HG03039 (cell line): ENCODE measurements at regions not wholly inside any gene's neighbourhood (a gene's known extent, or its start where the extent isn't known, plus 50 kb on each side); places are given as distances from the start of the nearest gene placed in this dataset.
"Not testable (repeated sequence)": the region's sequence is repeated elsewhere in the genome, so short reads cannot be mapped to it uniquely, and the experiment has no call there.

ENCODE experiments used
- ATAC-seq: cut with Tn5 transposase; IDR thresholded peaks from one replicate; pipeline ENCODE4 v1.9.1; 2021; ENCODE audit warnings: mild to moderate bottlenecking, moderate library complexity; ENCODE audit not compliant: unreplicated experiment

DNA sequence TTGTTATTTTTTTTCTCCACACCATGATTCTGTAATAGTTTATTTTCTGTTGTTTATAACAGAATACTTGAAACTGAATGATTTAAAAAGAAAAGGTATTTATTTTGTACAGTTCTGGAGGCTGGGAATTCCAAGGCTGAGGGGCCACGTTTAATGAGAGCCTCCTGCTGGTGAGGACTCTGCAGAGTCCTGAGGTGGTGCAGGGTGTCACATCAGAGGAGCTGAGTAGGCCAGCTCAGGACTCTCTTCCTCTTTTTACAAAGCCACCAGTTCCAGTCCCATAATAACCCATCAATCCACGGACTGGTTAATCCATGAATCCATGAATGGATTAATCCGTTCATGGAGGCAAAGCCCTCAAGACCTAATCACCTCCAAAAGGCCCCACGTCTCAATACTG, 71.6 kb downstream of the TFAP2A start:
- ATAC-seq, result no peak

DNA sequence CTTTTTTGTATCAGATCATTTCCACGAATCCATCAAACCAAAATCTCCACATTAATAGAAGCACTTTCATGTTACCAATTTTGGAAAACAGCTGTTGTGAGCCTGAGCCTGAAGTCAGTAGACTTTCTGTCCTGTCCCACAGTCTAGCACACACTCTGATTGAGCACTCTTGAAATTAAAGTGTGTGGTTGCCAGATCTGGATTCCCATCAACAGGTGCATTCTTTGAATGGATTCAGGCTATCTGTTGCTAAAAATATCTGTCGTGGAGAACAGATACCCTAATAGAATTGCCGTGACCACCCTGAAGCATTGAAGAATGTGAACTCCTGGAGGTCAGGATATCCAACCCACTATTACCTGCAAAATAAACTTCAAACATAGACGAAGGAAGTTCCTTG, 73.3 kb downstream of the TFAP2A start:
- no peak for ATAC-seq

DNA sequence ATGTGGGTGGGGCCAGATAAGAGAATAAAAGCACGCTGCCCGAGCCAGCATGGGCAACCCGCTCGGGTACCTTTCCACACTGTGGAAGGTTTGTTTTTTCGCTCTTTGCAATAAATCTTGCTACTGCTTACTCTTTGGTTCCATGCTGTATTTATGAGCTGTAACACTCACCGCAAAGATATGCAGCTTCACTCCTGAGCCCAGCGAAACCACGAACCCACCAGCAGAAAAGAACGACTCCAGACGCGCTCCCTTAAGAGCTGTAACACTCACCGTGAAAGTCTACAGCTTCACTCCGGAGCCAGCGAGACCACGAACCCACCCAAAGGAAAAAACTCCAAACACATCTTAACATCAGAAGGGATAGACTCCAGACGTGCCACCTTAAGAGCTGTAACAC, 76.7 kb downstream of the TFAP2A start:
- no peak for ATAC-seq

DNA sequence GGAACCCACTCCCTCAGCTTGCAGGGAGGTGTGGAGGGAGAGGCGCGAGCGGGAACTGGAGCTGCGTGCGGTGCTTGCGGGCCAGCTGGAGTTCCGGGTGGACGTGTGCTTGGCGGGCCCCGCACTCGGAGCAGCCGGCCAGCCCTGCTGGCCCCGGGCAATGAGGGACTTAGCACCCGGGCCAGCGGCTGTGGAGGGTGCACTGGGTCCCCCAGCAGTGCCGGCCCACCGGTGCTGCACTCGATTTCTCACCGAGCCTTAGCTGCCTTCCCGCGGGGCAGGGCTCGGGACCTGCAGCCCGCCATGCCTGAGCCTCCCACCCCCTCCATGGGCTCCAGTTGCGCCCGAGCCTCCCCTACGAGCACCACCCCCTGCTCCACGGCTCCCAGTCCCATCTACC, 77.5 kb downstream of the TFAP2A start:
- ATAC-seq, result not testable (repeated sequence)

DNA sequence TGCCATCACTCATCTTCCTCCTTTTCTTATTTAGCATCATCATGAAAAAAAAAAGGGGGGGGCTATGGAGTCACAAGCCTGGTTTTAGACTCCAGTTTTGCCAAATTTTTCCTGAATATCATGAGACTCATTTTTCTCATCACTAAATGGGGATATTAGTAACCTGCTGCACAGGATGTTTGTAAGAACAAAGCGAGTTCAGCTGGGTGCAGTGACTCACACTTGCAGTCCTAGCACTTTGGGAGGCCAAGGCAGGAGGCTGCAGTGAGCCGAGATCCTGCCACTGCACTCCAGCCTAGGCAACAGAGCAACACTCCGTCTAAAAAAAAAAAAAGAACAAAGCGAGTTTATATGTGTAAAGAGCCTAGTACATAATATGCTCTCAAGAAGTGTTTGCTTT, 82.8 kb downstream of the TFAP2A start:
- no peak for ATAC-seq

DNA sequence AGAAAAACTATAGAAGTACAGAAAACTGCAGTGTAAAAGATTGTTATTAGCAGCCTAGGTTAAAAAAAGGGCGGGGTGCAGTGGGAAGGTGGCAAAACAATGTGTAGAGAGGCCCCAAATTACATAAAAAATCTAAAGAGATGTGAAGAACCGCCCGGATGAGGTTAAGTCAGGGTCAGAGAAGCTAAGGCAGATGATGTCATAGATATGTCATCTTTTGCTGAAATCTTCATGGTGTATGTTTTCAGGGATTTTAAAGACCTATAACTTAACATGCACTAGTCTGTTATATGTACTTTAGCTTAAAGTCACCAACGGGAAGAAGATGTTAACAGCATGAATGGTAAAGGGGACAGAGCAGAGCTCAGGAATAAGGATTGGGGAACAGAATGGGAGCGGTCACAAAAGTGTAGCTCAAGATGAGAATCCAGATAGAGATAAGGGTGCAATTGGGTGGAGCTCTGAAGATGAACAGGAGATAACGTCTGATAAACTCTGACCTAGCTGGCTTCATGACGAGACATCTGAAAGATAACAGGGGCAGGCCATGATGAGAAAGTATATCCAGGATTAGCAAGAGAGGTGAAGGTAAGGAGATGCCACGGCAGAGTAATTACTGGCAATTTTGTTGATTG, 83.4 kb downstream of the TFAP2A start:
- ATAC-seq, result no peak

DNA sequence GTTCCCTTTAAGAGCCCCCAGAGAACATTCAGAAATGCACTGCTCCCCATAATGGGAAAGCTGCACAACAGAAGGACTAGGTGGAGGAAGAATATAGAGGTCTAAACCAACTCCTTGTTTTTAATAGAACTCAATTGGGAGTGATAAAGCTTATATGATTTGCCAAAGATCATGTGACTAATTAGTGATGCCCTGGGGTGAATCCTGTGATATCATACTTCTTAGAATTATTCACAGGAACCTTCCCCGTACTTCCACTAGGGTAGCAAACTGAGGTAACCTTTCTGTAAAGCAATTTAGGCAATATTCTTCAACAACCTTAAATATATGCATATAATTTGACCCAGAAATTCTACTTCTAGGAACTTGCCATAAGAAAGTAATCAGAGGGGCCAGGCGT, 84.4 kb downstream of the TFAP2A start:
- ATAC-seq, result no peak

DNA sequence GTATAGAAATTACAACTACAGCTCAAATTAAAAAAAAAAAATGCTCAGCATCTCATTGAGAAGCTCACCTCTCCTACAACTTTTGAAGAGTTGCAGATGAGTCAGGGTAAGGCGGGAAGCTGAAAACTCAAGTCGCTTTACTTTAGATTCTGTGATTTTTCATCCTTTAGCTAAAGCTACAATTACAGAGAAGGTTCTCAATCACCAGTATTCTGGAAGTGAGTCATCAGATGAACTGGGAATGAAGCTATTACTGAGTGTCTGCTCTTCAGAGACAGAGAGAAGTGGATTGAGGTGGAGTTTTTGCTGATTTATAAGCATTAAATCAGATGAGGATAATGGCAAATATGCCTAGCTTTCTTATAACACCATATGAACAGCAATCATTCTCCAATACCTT, 91.9 kb downstream of the TFAP2A start:
- no peak for ATAC-seq

DNA sequence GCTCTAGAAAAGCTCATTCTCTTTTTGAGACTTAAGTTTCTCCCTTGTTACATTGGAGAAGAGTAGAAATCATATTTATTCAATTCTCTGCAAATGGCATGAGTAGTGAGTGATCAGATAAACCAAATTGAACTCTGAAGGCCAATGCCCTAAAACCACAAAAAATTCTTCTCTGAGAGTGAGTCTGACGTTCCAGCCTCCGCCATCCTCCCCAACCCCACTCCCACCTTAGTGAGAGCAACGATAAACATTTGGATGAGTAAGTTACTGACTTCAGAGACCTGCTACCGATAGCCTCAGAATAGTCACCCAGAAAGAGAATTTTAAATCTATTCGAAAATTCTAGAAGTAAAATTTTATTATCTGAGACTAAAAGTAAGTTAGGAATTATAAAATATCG, 94.6 kb downstream of the TFAP2A start:
- ATAC-seq, result no peak

DNA sequence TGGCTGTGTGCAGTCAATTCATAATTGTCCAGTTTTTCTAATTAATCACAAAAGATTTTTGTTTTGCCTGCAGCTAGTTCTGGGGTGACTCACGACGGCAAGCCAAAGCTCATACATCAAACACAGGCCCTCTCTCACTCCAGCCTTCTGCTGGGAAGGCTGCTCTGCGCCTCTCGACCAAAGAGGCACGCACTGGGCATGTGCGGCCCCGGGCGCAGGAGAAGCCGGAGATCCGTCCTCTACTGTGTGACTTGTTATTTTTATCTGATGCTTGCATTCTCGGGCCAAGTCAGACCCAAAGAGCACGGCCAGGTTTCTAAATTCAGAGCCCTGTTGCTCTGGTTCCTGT, 98.5 kb downstream of the TFAP2A start:
- ATAC-seq, result no peak

DNA sequence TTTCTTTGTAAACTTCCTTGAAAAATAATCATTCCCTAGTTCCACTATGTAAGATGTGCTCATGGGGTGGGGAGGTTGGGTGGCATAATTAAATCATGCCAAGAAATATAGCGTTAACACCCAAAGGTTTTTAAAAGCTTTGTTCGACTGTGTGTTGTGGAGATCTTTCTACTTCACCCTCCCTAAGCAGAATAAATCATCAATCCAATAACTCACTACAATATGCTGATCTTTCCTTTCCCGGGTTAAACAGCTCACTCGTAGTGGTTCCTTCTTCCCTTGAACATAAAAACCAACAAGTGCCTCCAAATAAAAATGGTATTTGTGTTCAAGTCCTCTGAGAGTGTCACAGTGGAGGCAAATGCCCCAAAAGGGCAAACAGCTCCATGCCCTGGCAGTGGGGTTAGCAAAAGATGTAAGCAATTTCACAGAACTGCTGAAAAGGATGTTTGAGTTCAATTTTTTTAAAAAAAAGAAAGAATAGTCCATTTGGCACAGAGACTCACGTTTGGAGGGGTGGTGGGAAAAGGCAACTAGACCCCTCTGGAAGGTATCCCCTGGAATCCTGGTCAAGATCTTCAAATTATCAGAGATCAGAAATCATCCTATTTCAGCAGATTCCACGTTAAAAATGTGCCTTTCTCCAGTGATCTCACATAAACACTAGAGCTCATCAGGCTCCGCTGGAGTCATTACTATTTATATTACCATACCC, 99.1 kb downstream of the TFAP2A start:
- ATAC-seq, result no peak

DNA sequence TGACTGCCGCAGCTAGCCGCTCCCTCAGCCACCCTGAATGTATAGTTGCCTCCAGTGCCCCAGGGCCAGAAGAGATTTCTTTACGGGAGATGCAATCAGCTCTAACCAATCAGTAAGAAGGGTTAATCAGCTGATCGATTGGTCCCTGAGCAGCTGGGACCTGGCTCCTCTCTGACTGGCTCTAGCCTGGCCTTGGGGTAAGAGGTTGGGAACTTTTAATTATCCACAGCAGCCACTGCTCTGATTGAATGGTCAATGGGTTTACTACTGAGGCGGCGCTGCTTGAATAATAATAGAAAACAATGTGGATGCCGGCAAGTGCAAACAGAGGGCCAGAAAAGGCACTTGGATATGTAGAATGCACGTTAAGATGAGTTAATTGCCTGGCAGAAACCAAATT, 99.8 kb downstream of the TFAP2A start:
- ATAC-seq, result no peak

DNA sequence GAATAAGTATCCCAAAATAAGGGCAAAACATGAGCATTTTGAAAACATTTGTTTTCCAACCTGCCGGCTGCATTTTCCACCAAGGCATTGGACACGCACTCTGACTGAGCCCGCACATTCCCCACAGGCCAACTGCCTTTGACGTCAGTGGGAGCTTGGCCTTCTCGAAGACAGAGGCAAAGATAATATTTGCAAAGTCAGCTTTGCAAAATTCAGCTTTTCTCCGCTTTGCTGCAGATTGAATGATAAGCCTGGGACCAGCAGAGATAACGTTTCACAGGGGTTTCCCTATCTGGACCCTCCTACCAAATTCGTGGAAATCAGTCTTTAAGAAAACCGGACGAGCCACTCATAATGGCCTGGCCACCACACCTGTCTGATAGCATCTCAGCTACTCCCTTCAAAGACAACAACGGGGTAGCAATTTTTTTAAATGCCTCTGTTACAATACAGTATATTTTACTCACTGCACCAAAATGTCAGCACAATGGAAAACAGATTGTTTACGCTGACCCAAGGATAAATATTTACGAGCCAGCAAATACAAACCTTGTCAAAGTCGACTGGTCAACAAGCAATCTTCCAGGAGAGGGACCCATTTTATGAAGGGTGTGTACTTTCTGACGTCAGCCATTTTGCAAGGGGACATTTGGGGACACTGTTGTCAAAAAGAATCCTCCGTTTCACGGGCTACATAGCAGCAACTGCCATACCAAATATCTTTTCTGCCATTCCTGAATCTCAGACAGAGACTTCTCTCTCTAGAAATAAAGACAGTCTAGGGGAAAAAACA, 100.5 kb downstream of the TFAP2A start:
- no peak for ATAC-seq

DNA sequence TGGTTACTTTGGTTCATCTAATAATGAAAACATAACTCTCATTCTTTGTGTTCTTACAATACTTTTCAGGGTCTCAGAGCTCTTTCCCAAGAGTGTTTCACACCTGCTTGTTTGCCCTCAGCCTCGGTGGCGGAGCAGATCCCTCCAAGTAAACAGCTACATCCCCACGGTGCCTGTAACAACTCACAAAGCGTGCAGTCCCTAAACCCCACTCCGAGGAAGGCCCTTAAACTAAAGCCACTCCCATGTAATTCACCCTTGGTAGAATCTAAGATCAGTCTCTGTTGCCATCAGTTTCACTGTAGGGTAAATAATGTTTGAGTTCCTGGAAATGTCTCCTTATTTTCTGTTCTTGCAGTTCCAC, 101.1 kb downstream of the TFAP2A start:
- no peak for ATAC-seq

DNA sequence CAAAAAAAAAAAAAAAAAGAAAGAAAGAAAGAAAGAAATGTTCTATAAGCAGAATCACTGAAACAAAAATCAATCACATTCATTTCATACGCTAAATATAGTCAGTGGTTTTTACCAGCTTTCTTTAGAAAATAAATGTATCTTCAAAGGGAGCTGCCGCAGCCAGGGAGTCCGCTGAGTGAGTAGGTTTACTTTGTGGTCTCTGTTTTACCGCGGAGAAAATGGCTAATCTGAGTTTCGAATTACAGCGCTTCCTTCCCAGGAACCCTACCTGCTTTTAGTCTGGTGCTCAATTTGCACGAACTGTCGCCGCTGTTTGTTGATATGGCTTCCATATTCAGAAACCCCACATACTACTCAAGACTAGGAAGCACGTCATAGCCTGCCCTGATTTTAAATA, 102.4 kb downstream of the TFAP2A start:
- ATAC-seq, result no peak

DNA sequence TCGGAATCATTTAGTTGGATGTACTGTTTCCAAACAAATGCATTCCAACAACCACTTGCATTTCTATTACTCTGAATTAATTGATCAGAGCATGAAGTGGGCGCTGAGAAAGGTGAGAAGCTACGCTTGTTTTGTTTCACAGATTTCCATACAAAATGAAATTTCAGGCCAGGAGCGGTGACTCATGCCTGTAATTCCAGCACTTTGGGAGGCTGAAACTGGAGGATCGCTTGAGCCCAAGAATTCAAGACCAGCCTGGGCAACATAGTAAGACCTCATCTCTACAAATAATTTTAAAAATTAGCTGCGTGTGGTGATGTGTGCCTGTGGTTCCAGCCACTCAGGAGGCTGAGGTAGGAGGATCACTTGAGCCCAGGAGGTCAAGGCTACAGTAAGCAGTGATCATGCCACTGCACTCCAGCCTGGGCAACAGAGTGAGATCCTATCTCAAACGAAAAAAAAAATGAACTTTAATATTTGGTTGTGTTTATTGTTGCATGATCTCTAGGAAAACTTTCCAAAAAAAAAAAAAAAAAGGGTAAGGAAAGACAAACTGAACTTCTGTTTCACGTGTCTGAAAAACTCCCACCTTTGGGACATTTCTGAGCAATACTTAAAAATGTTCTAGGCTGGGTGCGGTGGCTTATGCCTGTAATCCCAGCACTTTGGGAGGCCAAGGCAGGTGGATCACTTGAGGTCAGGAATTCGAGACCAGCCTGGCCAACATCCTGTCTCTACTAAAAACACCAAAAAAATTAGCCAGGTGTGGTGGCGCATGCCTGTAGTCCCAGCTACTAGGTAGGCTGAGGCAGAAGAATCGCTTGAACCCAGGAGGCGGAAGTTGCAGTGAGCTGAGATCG, 103.1 kb downstream of the TFAP2A start:
- ATAC-seq, result not testable (repeated sequence)

DNA sequence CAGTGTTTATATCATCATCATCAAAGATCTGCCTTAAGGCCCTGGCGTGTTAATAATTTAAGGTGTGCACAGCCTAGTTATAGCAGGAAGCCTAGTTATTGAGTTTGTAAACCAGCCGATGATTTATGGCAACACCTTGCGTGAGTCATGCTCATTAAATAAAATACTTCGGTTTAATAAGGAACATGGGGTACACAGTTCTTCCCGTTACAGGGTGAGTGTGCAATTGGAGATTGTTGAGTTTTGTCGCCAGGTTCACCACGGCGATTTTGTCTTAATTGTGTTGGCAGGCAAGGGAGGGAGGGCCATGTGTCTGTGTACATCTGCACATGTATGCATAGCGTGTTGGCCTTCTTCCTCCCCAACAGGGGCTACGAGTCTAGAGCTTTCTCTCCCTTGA, 104.0 kb downstream of the TFAP2A start:
- ATAC-seq, result no peak

DNA sequence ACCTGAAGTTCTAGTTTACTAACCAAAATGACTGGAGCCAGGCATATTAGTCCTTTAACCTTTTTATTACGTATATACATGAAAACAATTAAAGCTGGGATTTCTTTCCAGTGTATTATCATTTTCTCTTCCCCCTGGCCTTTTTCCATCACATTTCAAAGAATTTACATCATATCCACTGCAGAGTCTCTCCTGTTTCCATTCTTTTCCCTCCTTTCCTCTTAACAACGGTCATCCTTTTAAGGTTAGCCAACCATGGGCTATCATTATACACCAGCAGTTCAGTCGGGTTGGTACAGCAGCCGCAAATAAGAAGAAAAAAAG, 104.6 kb downstream of the TFAP2A start:
- no peak for ATAC-seq

DNA sequence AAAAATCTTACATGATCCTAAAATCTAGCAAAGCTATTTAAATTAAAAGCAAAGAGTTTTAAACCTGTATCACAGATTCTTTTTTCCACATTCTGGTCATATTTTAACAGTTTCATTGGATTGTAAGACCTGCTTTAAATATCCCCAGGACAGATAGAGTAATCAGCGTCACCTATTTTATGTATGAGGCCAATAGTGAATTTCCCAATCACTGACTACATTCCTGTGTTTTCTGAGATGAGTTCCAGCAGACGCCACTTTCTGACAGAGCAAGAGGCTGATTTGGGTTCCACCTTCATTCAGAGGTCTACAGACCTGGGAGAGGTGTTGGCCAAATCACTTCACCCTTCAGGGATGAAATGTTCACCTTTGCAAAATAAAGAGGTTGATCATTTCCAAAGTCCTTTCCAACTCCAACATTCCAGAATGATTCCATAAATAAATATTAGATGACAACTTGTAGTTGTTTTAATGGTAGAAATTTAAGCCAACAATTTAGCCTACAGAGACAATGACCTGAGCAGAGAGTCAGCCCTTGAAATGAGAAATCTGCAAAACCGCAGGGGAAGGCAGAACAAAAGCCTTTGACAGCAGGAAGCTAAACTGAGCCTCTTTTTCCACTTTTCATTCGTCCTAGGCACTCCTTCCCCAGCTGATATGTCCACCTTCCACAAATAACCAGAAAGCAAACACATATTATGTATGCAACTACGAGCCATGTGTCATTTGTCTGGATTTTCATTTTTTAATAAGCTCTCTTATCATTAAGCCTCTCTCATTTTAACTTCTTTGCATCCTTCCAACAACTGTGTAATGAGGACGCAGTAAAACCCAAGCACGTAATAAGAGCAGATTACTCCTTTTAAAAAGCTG, 105.2 kb downstream of the TFAP2A start:
- no peak for ATAC-seq

DNA sequence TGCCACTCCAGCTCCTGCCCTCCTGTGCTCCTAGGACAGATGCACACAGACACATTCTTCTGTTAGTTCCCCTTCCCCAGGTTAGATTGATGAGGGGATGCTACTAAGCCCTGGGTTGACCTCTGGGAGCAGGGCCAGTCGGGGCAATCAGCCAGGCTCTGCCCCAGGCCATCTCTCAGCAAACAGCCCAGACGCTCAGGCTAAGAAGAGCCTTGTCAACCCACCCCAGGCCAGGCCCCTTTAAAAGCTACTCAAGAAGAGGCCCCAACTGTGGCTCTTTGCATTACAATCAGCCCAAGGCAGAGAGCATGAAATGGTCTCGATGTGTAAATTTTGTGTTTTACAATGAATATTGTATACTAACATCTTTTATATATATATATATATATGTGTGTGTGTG, 107.4 kb downstream of the TFAP2A start:
- ATAC-seq, result no peak

DNA sequence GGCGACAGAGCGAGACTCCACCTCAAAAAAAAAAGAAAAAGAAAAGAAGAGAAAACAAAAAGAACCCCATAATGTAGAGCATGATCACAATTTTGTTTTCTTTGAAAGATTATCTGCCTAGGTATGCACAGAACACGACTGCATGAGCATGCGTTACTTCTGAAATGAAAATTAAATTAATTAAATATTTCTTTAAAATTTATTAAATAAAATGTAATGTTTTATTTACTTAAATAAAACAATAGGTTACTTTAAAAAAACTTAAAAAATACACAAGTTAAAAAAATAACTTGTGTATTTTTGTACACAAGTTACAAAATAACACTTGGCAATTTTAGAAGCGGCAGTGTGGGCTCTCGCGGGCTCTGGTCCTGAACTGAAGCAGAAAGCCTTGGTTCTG, 107.8 kb downstream of the TFAP2A start:
- no peak for ATAC-seq
